ENCODE measurements at regions not wholly inside any gene's neighbourhood (a gene's known extent, or its start where the extent isn't known, plus 50 kb on each side); places are given as distances from the start of the nearest gene placed in this dataset.

GRCh38 chr13:40084934-40085333 is 429.5 kb downstream of the COG6 start:
- peaks cover 14% of the 10 kb centered on the region for H3K4me1 Mint-ChIP-seq
- no peak overlapping the region for H3K27ac ChIP-seq
- H2AFZ ChIP-seq (replicated peaks): no peak overlapping the region
- H4K20me1 ChIP-seq (ENCODE audit: low read depth): no peaks in the 10 kb centered on the region
- H3K36me3 Mint-ChIP-seq: peaks cover 1% of the 10 kb centered on the region
- H3K4me3 Mint-ChIP-seq: no peak overlapping the region
- no peak overlapping the region for H3K9ac ChIP-seq
- H3K27me3 Mint-ChIP-seq (ENCODE audit: insufficient read depth, low read depth): peaks cover 4% of the 10 kb centered on the region
- no peak overlapping the region for H3K4me2 ChIP-seq
- no peak for DNase-seq (ENCODE audit: low spot score)
- H3K9me3 Mint-ChIP-seq: no peaks in the 10 kb centered on the region
- H3F3A ChIP-seq (ENCODE audit: low read depth): no peaks in the 10 kb centered on the region
- H3K4me1 ChIP-seq: peaks cover 21% of the 10 kb centered on the region
- no peaks in the 10 kb centered on the region for H3K79me2 ChIP-seq (ENCODE audit: low read depth)
- H3K36me3 ChIP-seq: no peaks in the 10 kb centered on the region
- H3K27me3 ChIP-seq: no peaks in the 10 kb centered on the region
- H3K27ac Mint-ChIP-seq: no peak overlapping the region
- TF ChIP-seq EZH2 (IDR thresholded peaks at IDR 0.05): no peak
- no peak for TF ChIP-seq CTCF (IDR thresholded peaks at IDR 0.05)
- TF ChIP-seq EZH2phosphoT487 (IDR thresholded peaks at IDR 0.05): no peak
- H3K9me3 ChIP-seq (ENCODE audit: low read depth): no peaks in the 10 kb centered on the region
- H3K4me3 ChIP-seq: no peak overlapping the region

- H3K4me3 Mint-ChIP-seq: no peak overlapping the region
Measured at GRCh38 chr13:40087091-40088002, 431.9 kb downstream of the COG6 start.

GRCh38 chr13:40094056-40094455 is 438.6 kb downstream of the COG6 start:
- no peaks in the 10 kb centered on the region for H4K20me1 ChIP-seq (ENCODE audit: low read depth)
- TF ChIP-seq CTCF (IDR thresholded peaks at IDR 0.05): no peak
- TF ChIP-seq EZH2phosphoT487 (IDR thresholded peaks at IDR 0.05): no peak
- no peak for TF ChIP-seq EZH2 (IDR thresholded peaks at IDR 0.05)
- no peaks in the 10 kb centered on the region for H3K27me3 ChIP-seq
- H3K27ac ChIP-seq: no peak overlapping the region
- no peak overlapping the region for H3K4me3 ChIP-seq
- no peak overlapping the region for H3K4me3 Mint-ChIP-seq
- H3K4me1 ChIP-seq: peaks cover 16% of the 10 kb centered on the region
- no peaks in the 10 kb centered on the region for H3F3A ChIP-seq (ENCODE audit: low read depth)
- peaks cover 7% of the 10 kb centered on the region for H3K27me3 Mint-ChIP-seq (ENCODE audit: insufficient read depth, low read depth)
- no peak overlapping the region for H2AFZ ChIP-seq (replicated peaks)
- no peaks in the 10 kb centered on the region for H3K79me2 ChIP-seq (ENCODE audit: low read depth)
- H3K27ac Mint-ChIP-seq: no peak overlapping the region
- peaks cover 18% of the 10 kb centered on the region for H3K4me1 Mint-ChIP-seq
- H3K36me3 Mint-ChIP-seq: no peaks in the 10 kb centered on the region
- peaks cover 7% of the 10 kb centered on the region for H3K9me3 Mint-ChIP-seq
- H3K4me2 ChIP-seq: no peak overlapping the region
- no peak for DNase-seq (ENCODE audit: low spot score)
- no peaks in the 10 kb centered on the region for H3K9me3 ChIP-seq (ENCODE audit: low read depth)
- no peak overlapping the region for H3K9ac ChIP-seq
- no peaks in the 10 kb centered on the region for H3K36me3 ChIP-seq

More at GRCh38 chr13:40087091-40088002, 431.9 kb downstream of the COG6 start:
- no peaks in the 10 kb centered on the region for H3K36me3 ChIP-seq
- H3K4me3 ChIP-seq: no peak overlapping the region
- H2AFZ ChIP-seq (replicated peaks): no peak overlapping the region
- no peak overlapping the region for H3K9ac ChIP-seq
- Mint-ChIP-seq H3K27ac (peak overlapping the region; percentile 12), H3K4me1 (peaks cover 13% of the 10 kb centered on the region), H3K9me3 (no peaks in the 10 kb centered on the region), H3K36me3 (no peaks in the 10 kb centered on the region), H3K27me3 (ENCODE audit: insufficient read depth, low read depth) (peaks cover 3% of the 10 kb centered on the region)
- no peaks in the 10 kb centered on the region for H3K9me3 ChIP-seq (ENCODE audit: low read depth)
- no peaks in the 10 kb centered on the region for H3K79me2 ChIP-seq (ENCODE audit: low read depth)
- no peak for TF ChIP-seq EZH2 (IDR thresholded peaks at IDR 0.05)
- no peak for TF ChIP-seq CTCF (IDR thresholded peaks at IDR 0.05)
- TF ChIP-seq EZH2phosphoT487 (IDR thresholded peaks at IDR 0.05): no peak
- no peaks in the 10 kb centered on the region for H4K20me1 ChIP-seq (ENCODE audit: low read depth)
- peaks cover 21% of the 10 kb centered on the region for H3K4me1 ChIP-seq
- peak overlapping the region; percentile 31 for H3K4me2 ChIP-seq
- H3K27me3 ChIP-seq: no peaks in the 10 kb centered on the region
- no peak overlapping the region for H3K27ac ChIP-seq
- H3F3A ChIP-seq (ENCODE audit: low read depth): no peaks in the 10 kb centered on the region
- peak; percentile 38 for DNase-seq (ENCODE audit: low spot score)
